NCI-H2107 treated with DMSO at 0.1 percent for 48 hours (cell line): ENCODE measurements at regions not wholly inside any gene's neighbourhood (a gene's known extent, or its start where the extent isn't known, plus 50 kb on each side); places are given as distances from the start of the nearest gene placed in this dataset.
"Not testable (repeated sequence)": the region's sequence is repeated elsewhere in the genome, so short reads cannot be mapped to it uniquely, and the experiment has no call there.

Source experiments
- DNase-seq: peaks from one replicate; lab custom pipeline; 2025; ENCODE audit not compliant: unreplicated experiment; lab: John Stamatoyannopoulos, UW

GRCh38 chr6:135604035-135604860 lies 106.7 kb upstream of the AHI1 start:
- DNase-seq, result peak; percentile 9

- no peak for DNase-seq
These were observed 107.8 kb upstream of the AHI1 start for GRCh38 chr6:135605278-135605790.

- DNase-seq, result peak; percentile 12
These were observed 108.9 kb upstream of the AHI1 start for GRCh38 chr6:135606392-135606791.

GRCh38 chr6:135608031-135608430 lies 110.5 kb upstream of the AHI1 start:
- DNase-seq, result no peak

GRCh38 chr6:135610192-135610591 lies 112.7 kb upstream of the AHI1 start:
- not testable (repeated sequence) for DNase-seq

GRCh38 chr6:135616655-135617054 lies 119.1 kb upstream of the AHI1 start:
- DNase-seq, result no peak

GRCh38 chr6:135617222-135617621 lies 119.7 kb upstream of the AHI1 start:
- DNase-seq, result no peak

- DNase-seq, result no peak
These were observed 124.5 kb upstream of the AHI1 start for GRCh38 chr6:135622081-135622480.

- DNase-seq, result no peak
These were observed 126.4 kb upstream of the AHI1 start for GRCh38 chr6:135623979-135624378.

GRCh38 chr6:135624402-135625295 lies 127.1 kb upstream of the AHI1 start:
- DNase-seq, result no peak

- DNase-seq, result not testable (repeated sequence)
These were observed 128.5 kb upstream of the AHI1 start for GRCh38 chr6:135626001-135626400.

- no peak for DNase-seq
These were observed 129.7 kb upstream of the AHI1 start for GRCh38 chr6:135627092-135627715.

GRCh38 chr6:135630789-135631376 lies 133.3 kb upstream of the AHI1 start:
- DNase-seq, result no peak

GRCh38 chr6:135631821-135632220 lies 134.3 kb upstream of the AHI1 start:
- DNase-seq, result no peak

- DNase-seq, result no peak
These were observed 136.0 kb upstream of the AHI1 start for GRCh38 chr6:135633573-135633972.

- no peak for DNase-seq
These were observed 140.2 kb upstream of the AHI1 start for GRCh38 chr6:135637701-135638100.

- no peak for DNase-seq
These were observed 140.6 kb upstream of the AHI1 start for GRCh38 chr6:135638108-135638507.

GRCh38 chr6:135640048-135640447 lies 142.5 kb upstream of the AHI1 start:
- DNase-seq, result no peak

GRCh38 chr6:135640449-135641111 lies 143.0 kb upstream of the AHI1 start:
- no peak for DNase-seq

- DNase-seq, result no peak
These were observed 145.4 kb upstream of the AHI1 start for GRCh38 chr6:135642912-135643311.
